IPS-18a (cell line): ENCODE measurements at regions not wholly inside any gene's neighbourhood (a gene's known extent, or its start where the extent isn't known, plus 50 kb on each side); places are given as distances from the start of the nearest gene placed in this dataset.

Source experiments
- H3K27ac ChIP-seq: one replicate; pipeline ENCODE4 v1.5.1; 2013; ENCODE audit warnings: low read length
- H3K27me3 ChIP-seq: one replicate; pipeline ENCODE4 v1.6.1; 2013; ENCODE audit warnings: mild to moderate bottlenecking, low read length; ENCODE audit not compliant: control insufficient read depth, insufficient read depth
- H3K36me3 ChIP-seq: one replicate; pipeline ENCODE4 v1.6.1; 2013; ENCODE audit warnings: low read depth, low read length; ENCODE audit not compliant: control insufficient read depth
- H3K4me1 ChIP-seq: one replicate; pipeline ENCODE4 v1.6.1; 2013; ENCODE audit warnings: low read depth, low read length; ENCODE audit not compliant: control insufficient read depth
- H3K4me3 ChIP-seq: one replicate; pipeline ENCODE4 v1.5.1; 2013; ENCODE audit warnings: low read length
- H3K9ac ChIP-seq: one replicate; pipeline ENCODE4 v1.6.1; 2013; ENCODE audit warnings: mild to moderate bottlenecking, low read length, moderate library complexity
- H3K9me3 ChIP-seq: one replicate; pipeline ENCODE4 v1.6.1; 2013; ENCODE audit warnings: low read depth, low read length; ENCODE audit not compliant: control insufficient read depth

- Histone ChIP-seq H3K4me1 (peaks cover 10% of the 10 kb centered on the region), H3K36me3 (no peaks in the 10 kb centered on the region), H3K9ac (no peak overlapping the region), H3K4me3 (no peak overlapping the region), H3K9me3 (no peaks in the 10 kb centered on the region), H3K27me3 (no peaks in the 10 kb centered on the region), H3K27ac (no peak overlapping the region)
These were observed 418.8 kb downstream of the BCL11B start for GRCh38 chr14:98853063-98853729.

GRCh38 chr14:98855926-98856715 lies 415.9 kb downstream of the BCL11B start:
- Histone ChIP-seq H3K4me1 (peaks cover 10% of the 10 kb centered on the region), H3K27ac (no peak overlapping the region), H3K9me3 (no peaks in the 10 kb centered on the region), H3K4me3 (no peak overlapping the region), H3K9ac (no peak overlapping the region), H3K27me3 (no peaks in the 10 kb centered on the region), H3K36me3 (no peaks in the 10 kb centered on the region)

DNA sequence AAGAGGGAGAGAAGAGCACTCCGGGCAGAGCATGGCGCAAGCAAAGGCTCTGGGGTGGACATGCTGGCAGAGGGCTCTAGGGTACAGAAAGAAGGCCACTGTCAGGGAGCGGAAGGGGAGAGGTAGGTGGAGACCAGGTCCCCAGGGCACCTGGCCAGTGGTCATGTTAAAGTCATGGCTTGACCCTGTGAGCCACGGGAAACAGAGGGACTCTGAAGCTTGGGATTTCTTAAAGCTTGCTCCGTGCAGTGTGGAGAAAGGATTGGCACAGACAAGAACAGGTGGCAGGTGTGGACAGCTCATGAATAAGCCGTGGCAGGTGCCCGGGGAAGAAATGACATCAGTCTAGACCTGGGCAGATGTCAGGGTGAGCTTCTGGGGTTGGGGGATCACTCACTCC lies 413.8 kb downstream of the BCL11B start:
- H3K9me3 ChIP-seq = no peaks in the 10 kb centered on the region
- H3K27me3 ChIP-seq = no peaks in the 10 kb centered on the region
- H3K4me3 ChIP-seq = no peak overlapping the region
- no peak overlapping the region for H3K27ac ChIP-seq
- H3K36me3 ChIP-seq = no peaks in the 10 kb centered on the region
- H3K9ac ChIP-seq = no peak overlapping the region
- H3K4me1 ChIP-seq = peaks cover 8% of the 10 kb centered on the region

GRCh38 chr14:98858561-98858960 lies 413.4 kb downstream of the BCL11B start:
- no peaks in the 10 kb centered on the region for H3K36me3 ChIP-seq
- H3K27me3 ChIP-seq = no peaks in the 10 kb centered on the region
- H3K9me3 ChIP-seq = no peaks in the 10 kb centered on the region
- peaks cover 6% of the 10 kb centered on the region for H3K4me1 ChIP-seq
- H3K9ac ChIP-seq = no peak overlapping the region
- H3K4me3 ChIP-seq = no peak overlapping the region
- H3K27ac ChIP-seq = no peak overlapping the region

GRCh38 chr14:98859301-98859700 lies 412.7 kb downstream of the BCL11B start:
- no peak overlapping the region for H3K4me3 ChIP-seq
- no peak overlapping the region for H3K27ac ChIP-seq
- peaks cover under 1% of the 10 kb centered on the region for H3K4me1 ChIP-seq
- H3K27me3 ChIP-seq = no peaks in the 10 kb centered on the region
- H3K36me3 ChIP-seq = no peaks in the 10 kb centered on the region
- no peak overlapping the region for H3K9ac ChIP-seq
- H3K9me3 ChIP-seq = no peaks in the 10 kb centered on the region

GRCh38 chr14:98864211-98864610 lies 407.8 kb downstream of the BCL11B start:
- Histone ChIP-seq H3K4me1 (no peaks in the 10 kb centered on the region), H3K36me3 (no peaks in the 10 kb centered on the region), H3K9me3 (no peaks in the 10 kb centered on the region), H3K27ac (no peak overlapping the region), H3K9ac (no peak overlapping the region), H3K27me3 (no peaks in the 10 kb centered on the region), H3K4me3 (no peak overlapping the region)

- no peaks in the 10 kb centered on the region for H3K27me3 ChIP-seq
- no peak overlapping the region for H3K9ac ChIP-seq
These were observed 404.9 kb downstream of the BCL11B start for GRCh38 chr14:98867146-98867545.

GRCh38 chr14:98867726-98868125 lies 404.3 kb downstream of the BCL11B start:
- H3K4me3 ChIP-seq = no peak overlapping the region
- no peak overlapping the region for H3K27ac ChIP-seq
- H3K4me1 ChIP-seq = no peaks in the 10 kb centered on the region
- no peaks in the 10 kb centered on the region for H3K9me3 ChIP-seq
- no peak overlapping the region for H3K9ac ChIP-seq
- H3K27me3 ChIP-seq = no peaks in the 10 kb centered on the region
- no peaks in the 10 kb centered on the region for H3K36me3 ChIP-seq

More at GRCh38 chr14:98867146-98867545, 404.9 kb downstream of the BCL11B start:
- Histone ChIP-seq H3K4me1 (no peaks in the 10 kb centered on the region), H3K27ac (no peak overlapping the region), H3K4me3 (no peak overlapping the region), H3K9me3 (no peaks in the 10 kb centered on the region), H3K36me3 (no peaks in the 10 kb centered on the region)

- H3K9ac ChIP-seq = no peak overlapping the region
- H3K4me1 ChIP-seq = no peaks in the 10 kb centered on the region
- H3K4me3 ChIP-seq = no peak overlapping the region
- no peaks in the 10 kb centered on the region for H3K36me3 ChIP-seq
- no peaks in the 10 kb centered on the region for H3K9me3 ChIP-seq
- H3K27ac ChIP-seq = no peak overlapping the region
- no peaks in the 10 kb centered on the region for H3K27me3 ChIP-seq
These were observed 403.1 kb downstream of the BCL11B start for GRCh38 chr14:98868866-98869265.

GRCh38 chr14:98871796-98872195 lies 400.2 kb downstream of the BCL11B start:
- Histone ChIP-seq H3K4me3 (no peak overlapping the region), H3K4me1 (no peaks in the 10 kb centered on the region), H3K9me3 (no peaks in the 10 kb centered on the region), H3K27me3 (no peaks in the 10 kb centered on the region), H3K9ac (no peak overlapping the region), H3K27ac (no peak overlapping the region), H3K36me3 (no peaks in the 10 kb centered on the region)

DNA sequence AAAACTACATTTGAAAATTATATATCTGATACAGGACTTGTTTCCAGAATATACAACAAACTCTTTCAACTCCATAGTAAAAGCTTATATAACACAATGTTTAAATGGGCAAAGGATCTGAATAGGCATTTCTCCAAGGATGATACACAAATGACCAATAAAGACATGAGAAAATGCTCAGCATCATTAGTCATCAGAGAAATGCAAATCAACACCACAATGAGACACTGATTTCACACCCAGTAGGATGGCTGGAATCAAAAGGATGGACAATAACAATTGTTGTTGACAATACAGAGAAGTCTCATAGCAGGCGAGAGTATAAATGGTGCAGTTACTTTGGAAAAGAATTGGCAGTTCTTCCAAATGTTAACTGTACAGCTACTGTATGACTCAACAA lies 394.9 kb downstream of the BCL11B start:
- no peaks in the 10 kb centered on the region for H3K4me1 ChIP-seq
- no peaks in the 10 kb centered on the region for H3K9me3 ChIP-seq
- no peaks in the 10 kb centered on the region for H3K27me3 ChIP-seq
- no peak overlapping the region for H3K4me3 ChIP-seq
- no peak overlapping the region for H3K27ac ChIP-seq
- H3K36me3 ChIP-seq = no peaks in the 10 kb centered on the region
- no peak overlapping the region for H3K9ac ChIP-seq

DNA sequence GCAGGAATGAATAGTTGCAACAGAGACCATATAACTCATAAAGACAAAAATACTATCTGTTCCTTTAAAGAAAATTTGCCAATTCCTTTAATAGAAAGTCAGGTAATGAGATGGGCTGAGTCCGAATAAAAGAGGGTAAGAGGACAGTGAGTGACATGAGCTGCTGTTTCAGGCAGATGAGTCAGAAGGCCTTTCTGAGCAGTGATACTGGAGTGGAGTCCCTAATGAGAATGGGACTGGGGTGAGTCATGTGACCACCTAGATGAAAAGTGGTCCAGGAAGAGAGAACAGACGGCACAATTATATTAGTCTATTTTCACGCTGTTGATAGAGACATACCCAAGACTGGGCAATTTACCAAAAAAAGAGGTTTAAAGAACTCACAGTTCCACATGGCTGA lies 393.7 kb downstream of the BCL11B start:
- Histone ChIP-seq H3K27me3 (no peaks in the 10 kb centered on the region), H3K4me3 (no peak overlapping the region), H3K27ac (no peak overlapping the region), H3K9ac (no peak overlapping the region), H3K4me1 (no peaks in the 10 kb centered on the region), H3K9me3 (no peaks in the 10 kb centered on the region), H3K36me3 (no peaks in the 10 kb centered on the region)
